ENCODE measurements at regions not wholly inside any gene's neighbourhood (a gene's known extent, or its start where the extent isn't known, plus 50 kb on each side); places are given as distances from the start of the nearest gene placed in this dataset.

GRCh38 chr12:75765170-75766059 is 254.0 kb upstream of the KRR1 start (continued):
- no peak for TF ChIP-seq FOXJ3 (CRISPR knock-in tag; IDR thresholded peaks at IDR 0.05; ENCODE audit: borderline replicate concordance)

GRCh38 chr12:75764091-75764841 is 252.9 kb upstream of the KRR1 start:
- TF ChIP-seq E2F1 (CRISPR knock-in tag; IDR thresholded peaks at IDR 0.05) (no peak), PRDM15 (CRISPR knock-in tag; IDR thresholded peaks at IDR 0.05) (no peak), FOXP1 (CRISPR knock-in tag; IDR thresholded peaks at IDR 0.05; ENCODE audit: borderline replicate concordance) (no peak), ZNF219 (CRISPR knock-in tag; IDR thresholded peaks at IDR 0.05; ENCODE audit: borderline replicate concordance) (no peak), CTCF (IDR thresholded peaks at IDR 0.05) (no peak), NFYB (CRISPR knock-in tag; conservative IDR thresholded peaks at IDR 0.05; ENCODE audit: low read depth) (no peak), ZNF138 (CRISPR knock-in tag; conservative IDR thresholded peaks at IDR 0.05) (no peak), CREM (CRISPR knock-in tag; IDR thresholded peaks at IDR 0.05) (no peak), NR3C1 (CRISPR knock-in tag; conservative IDR thresholded peaks at IDR 0.05; ENCODE audit: low read depth) (no peak), GTF2I (CRISPR knock-in tag; conservative IDR thresholded peaks at IDR 0.05) (no peak), TP53 (CRISPR knock-in tag; IDR thresholded peaks at IDR 0.05) (no peak), MAX (CRISPR knock-in tag; IDR thresholded peaks at IDR 0.05) (no peak)
- H3K4me1 Mint-ChIP-seq: peaks cover 60% of the 10 kb centered on the region
- no peak for ATAC-seq
- H3K27ac Mint-ChIP-seq: no peak overlapping the region
- no peaks in the 10 kb centered on the region for H3K9me3 Mint-ChIP-seq
- POLR2A ChIA-PET: no interaction called here
- H3K27me3 Mint-ChIP-seq (ENCODE audit: low read depth): no peaks in the 10 kb centered on the region
- H3K36me3 Mint-ChIP-seq: no peaks in the 10 kb centered on the region
- no peak for DNase-seq (ENCODE audit: low spot score)
- CTCF ChIA-PET: no interaction called here
- H3K4me3 Mint-ChIP-seq: no peak overlapping the region

GRCh38 chr12:75760573-75761294 is 249.3 kb upstream of the KRR1 start:
- DNase-seq (ENCODE audit: low spot score): no peak
- Mint-ChIP-seq H3K4me1 (peaks cover 30% of the 10 kb centered on the region), H3K9me3 (no peaks in the 10 kb centered on the region), H3K27me3 (ENCODE audit: low read depth) (no peaks in the 10 kb centered on the region), H3K4me3 (no peak overlapping the region), H3K27ac (no peak overlapping the region), H3K36me3 (no peaks in the 10 kb centered on the region)
- CTCF ChIA-PET: interaction anchor here (0.8 kb wide), 1 partner anchor 9 kb away, joined by 5 read pairs; no protein-coding TSS in a partner anchor
- no peak for ATAC-seq
- POLR2A ChIA-PET: no interaction called here
- no peak for TF ChIP-seq ZNF423 (CRISPR knock-in tag; IDR thresholded peaks at IDR 0.05)
- TF ChIP-seq HMGXB4 (CRISPR knock-in tag; IDR thresholded peaks at IDR 0.05): no peak

Measured in WTC11 (cell line).